ENCODE measurements at regions not wholly inside any gene's neighbourhood (a gene's known extent, or its start where the extent isn't known, plus 50 kb on each side); places are given as distances from the start of the nearest gene placed in this dataset.

- DNase-seq (ENCODE audit: low spot score): no peak
- Histone ChIP-seq H3K4me3 (ENCODE audit: low read depth in 1 of 3, low read length in 3 of 3) (no peak overlapping the region), H3K9me3 (ENCODE audit: control insufficient read depth in 4 of 4, low read length in 3 of 4) (no peaks in the 10 kb centered on the region), H3K27me3 (ENCODE audit: control insufficient read depth in 4 of 4, insufficient read depth in 4 of 4, low read length in 3 of 4) (no peaks in the 10 kb centered on the region), H3K36me3 (ENCODE audit: control insufficient read depth in 4 of 4, insufficient read depth in 3 of 4, low read depth in 1 of 4, low read length in 3 of 4) (no peaks in the 10 kb centered on the region), H3K27ac (ENCODE audit: low read depth in 1 of 2, low read length in 2 of 2) (no peak overlapping the region), H3K9ac (ENCODE audit: low read depth in 1 of 2, low read length in 2 of 2) (no peak overlapping the region), H3K4me1 (ENCODE audit: control insufficient read depth in 4 of 4, insufficient read depth in 4 of 4, low read length in 3 of 4) (peaks cover 1 to 8% (median 3%) of the 10 kb centered on the region in 4 donors)
- TF ChIP-seq HNF4A (conservative IDR thresholded peaks at IDR 0.05) (no peak), REST (IDR thresholded peaks at IDR 0.05) (no peak), FOXA2 (IDR thresholded peaks at IDR 0.05) (no peak), HNF4G (IDR thresholded peaks at IDR 0.05) (no peak), YY1 (IDR thresholded peaks at IDR 0.05) (no peak), RAD21 (IDR thresholded peaks at IDR 0.05) (no peak), FOXA1 (IDR thresholded peaks at IDR 0.05) (no peak), GABPA (IDR thresholded peaks at IDR 0.05 in 1 of 2, conservative IDR thresholded peaks at IDR 0.05 in 1 of 2) (no peak), NR2F2 (IDR thresholded peaks at IDR 0.05) (no peak), CTCF (IDR thresholded peaks at IDR 0.05; ENCODE audit: low read depth, low read length, missing input control) (no peak), SP1 (IDR thresholded peaks at IDR 0.05) (no peak), ZBTB33 (IDR thresholded peaks at IDR 0.05) (no peak), RXRA (IDR thresholded peaks at IDR 0.05) (no peak), EGR1 (IDR thresholded peaks at IDR 0.05; ENCODE audit: low read depth in 2 of 2) (no peak), JUND (IDR thresholded peaks at IDR 0.05) (no peak), ATF3 (IDR thresholded peaks at IDR 0.05) (no peak)
- TF ChIP-seq, protein P1, sequence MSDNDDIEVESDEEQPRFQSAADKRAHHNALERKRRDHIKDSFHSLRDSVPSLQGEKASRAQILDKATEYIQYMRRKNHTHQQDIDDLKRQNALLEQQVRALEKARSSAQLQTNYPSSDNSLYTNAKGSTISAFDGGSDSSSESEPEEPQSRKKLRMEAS (IDR thresholded peaks at IDR 0.05): no peak
- WGBS: 80% methylated on average over 16 of the region's 16 CpGs
Observed at GRCh38 chr3:193842029-193842798, 249.2 kb downstream of the OPA1 start.

Data from liver (tissue), 8 donors.